Spleen (tissue), 11 donors: ENCODE measurements at regions not wholly inside any gene's neighbourhood (a gene's known extent, or its start where the extent isn't known, plus 50 kb on each side); places are given as distances from the start of the nearest gene placed in this dataset.
"Not testable (repeated sequence)": the region's sequence is repeated elsewhere in the genome, so short reads cannot be mapped to it uniquely, and the experiment has no call there.

ENCODE experiments used
- DNase-seq: peaks from one replicate; pipeline ENCODE4 v3.0.0-alpha.2; 2020
- H3K27ac ChIP-seq, 8 donors: fragments of 200-600 bp; sonication (generic) in 7 of 8; 1 replicate in 4 of 8; 2 replicates in 4 of 8; pipeline versions ENCODE4 v1.5.0 to v1.8.0; 2016 to 2021; ENCODE audit warnings: inconsistent platforms in 4 of 8, mild to moderate bottlenecking in 4 of 8, moderate library complexity in 1 of 8
- H3K27me3 ChIP-seq, 7 donors: fragments of 200-600 bp; sonication (generic) in 6 of 7; replicated peaks in 1 of 7; 1 replicate in 4 of 7; 2 replicates in 3 of 7; pipeline versions ENCODE4 v1.5.0 to v1.8.0; 2016 to 2021; ENCODE audit warnings: inconsistent platforms in 3 of 7, mild to moderate bottlenecking in 1 of 7
- H3K36me3 ChIP-seq, 6 donors: fragments of 200-600 bp; sonication (generic) in 5 of 6; 1 replicate in 4 of 6; 2 replicates in 2 of 6; pipeline versions ENCODE4 v1.5.0 to v1.8.0; 2016 to 2021; ENCODE audit warnings: inconsistent platforms in 2 of 6
- H3K4me1 ChIP-seq, 6 donors: fragments of 200-600 bp; sonication (generic) in 5 of 6; 1 replicate in 3 of 6; 2 replicates in 3 of 6; pipeline versions ENCODE4 v1.5.0 to v1.8.0; 2016 to 2021; ENCODE audit warnings: inconsistent platforms in 3 of 6
- H3K4me3 ChIP-seq, 8 donors: fragments of 200-600 bp; sonication (generic) in 7 of 8; 1 replicate in 4 of 8; 2 replicates in 4 of 8; pipeline versions ENCODE4 v1.5.0 to v1.8.0; 2016 to 2021; ENCODE audit warnings: inconsistent platforms in 4 of 8, mild to moderate bottlenecking in 4 of 8, moderate library complexity in 2 of 8
- H3K9me3 ChIP-seq, 8 donors: fragments of 200-600 bp; sonication (generic) in 7 of 8; 1 replicate in 4 of 8; 2 replicates in 4 of 8; pipeline versions ENCODE4 v1.5.0 to v1.8.0; 2016 to 2021; ENCODE audit warnings: inconsistent platforms in 4 of 8
- CTCF ChIP-seq, 11 experiments: fragments of 200-600 bp in 7 of 11; fragments of 450-650 bp in 4 of 11; sonication (generic) in 4 of 11; IDR thresholded peaks in 8 of 11; conservative IDR thresholded peaks in 3 of 11; 1 replicate in 7 of 11; 2 replicates in 4 of 11; pipeline versions ENCODE4 v1.4.0 to v1.8.0; 2016 to 2021; ENCODE audit warnings: antibody characterized with exemption in 11 of 11, inconsistent platforms in 4 of 11, mild to moderate bottlenecking in 1 of 11
- POLR2A ChIP-seq, 3 donors: fragments of 450-650 bp; IDR thresholded peaks; one replicate each; pipeline ENCODE4 v1.5.1; 2017; ENCODE audit warnings: antibody characterized with exemption in 3 of 3, mild to moderate bottlenecking in 1 of 3
- POLR2AphosphoS5 ChIP-seq, 3 donors: sonication (generic); formaldehyde crosslinking; IDR thresholded peaks; one replicate each; pipeline ENCODE4 v1.5.1; 2017; ENCODE audit warnings: antibody characterized with exemption in 3 of 3
- WGBS, 5 donors: extraction: QIAGEN DNeasy Blood & Tissue Kit in 3 of 5; methylation state at CpG; one replicate each; pipeline versions ENCODE4 v1.1.5 to v1.1.7; 2013 to 2018; 5-methylcytosine and 5-hydroxymethylcytosine counted together
- intact Hi-C: fragments of 100-400 bp; cut with DNase I; formaldehyde crosslinking; loops from one replicate; pipeline ENCODE4 v1.15.0; 2023; ENCODE audit warnings: low total_unique reads
- donor health status: healthy with polysubstance abuse.
- donor health status: DM: no; HTN: no; CAD: no; lungs with moderate emphysema.
- donor health status: DM: no; HTN: no; CAD: no.
- donor health status: Bipolar disorder and iron deficiency.
- donor health status: healthy.
- donor health status: DM: no; HTN: no; CAD: no.
- donor health status: DM: yes; HTN: yes; CAD: no.

GRCh38 chr10:30166929-30167328 is 107.5 kb upstream of the JCAD start:
- intact Hi-C loops = no loop called here
- no peaks in the 10 kb centered on the region for H3K9me3 ChIP-seq
- DNase-seq = no peak
- 86 to 96% (median 94%) methylated on average over 5 of the region's 5 CpGs for WGBS, 5 donors
- H3K36me3 ChIP-seq = no peaks in the 10 kb centered on the region
- peaks cover 0 to 45% (median 0%) of the 10 kb centered on the region in 7 donors for H3K27me3 ChIP-seq
- no peak overlapping the region for H3K4me3 ChIP-seq
- H3K4me1 ChIP-seq = no peaks in the 10 kb centered on the region
- H3K27ac ChIP-seq = no peak overlapping the region
- TF ChIP-seq POLR2A (IDR thresholded peaks at IDR 0.05) (no peak), CTCF (IDR thresholded peaks at IDR 0.05 in 8 of 11, conservative IDR thresholded peaks at IDR 0.05 in 3 of 11) (no peak), POLR2AphosphoS5 (IDR thresholded peaks at IDR 0.05) (no peak)

- DNase-seq, H3K27ac ChIP-seq, H3K9me3 ChIP-seq, intact Hi-C loops, H3K4me3 ChIP-seq, H3K36me3 ChIP-seq, H3K4me1 ChIP-seq: not testable (repeated sequence)
- H3K27me3 ChIP-seq = peaks cover 0 to 45% (median 0%) of the 10 kb centered on the region in 7 donors
- 57 to 69% (median 67%) methylated on average over 8 to 10 of the region's 10 CpGs for WGBS, 5 donors
Measured at GRCh38 chr10:30163410-30163809, 104.0 kb upstream of the JCAD start.

- intact Hi-C loops, H3K27ac ChIP-seq, H3K9me3 ChIP-seq, DNase-seq, H3K36me3 ChIP-seq, H3K4me1 ChIP-seq, H3K4me3 ChIP-seq: not testable (repeated sequence)
- H3K27me3 ChIP-seq = peaks cover 0 to 40% (median 0%) of the 10 kb centered on the region in 7 donors
- WGBS, 5 donors = 90 to 97% (median 95%) methylated on average over 2 to 25 of the region's 25 CpGs
Measured at GRCh38 chr10:30162796-30163195, 103.4 kb upstream of the JCAD start.

GRCh38 chr10:30160271-30160982 is 101.0 kb upstream of the JCAD start:
- Histone ChIP-seq H3K27me3 (peaks cover 0 to 24% (median 0%) of the 10 kb centered on the region in 7 donors), H3K4me3 (no peak overlapping the region), H3K27ac (no peak overlapping the region), H3K9me3 (peaks cover 0 to 5% (median 0%) of the 10 kb centered on the region in 8 donors), H3K4me1 (no peaks in the 10 kb centered on the region), H3K36me3 (no peaks in the 10 kb centered on the region)
- TF ChIP-seq CTCF (IDR thresholded peaks at IDR 0.05 in 8 of 11, conservative IDR thresholded peaks at IDR 0.05 in 3 of 11) (no peak), POLR2A (IDR thresholded peaks at IDR 0.05) (no peak), POLR2AphosphoS5 (IDR thresholded peaks at IDR 0.05) (no peak)
- DNase-seq = no peak
- intact Hi-C loops = no loop called here
- WGBS, 5 donors = 66 to 80% (median 71%) methylated on average over 6 of the region's 6 CpGs

GRCh38 chr10:30159614-30160013 is 100.2 kb upstream of the JCAD start:
- H3K36me3 ChIP-seq, H3K4me3 ChIP-seq, H3K4me1 ChIP-seq, DNase-seq, intact Hi-C loops, H3K27ac ChIP-seq, H3K9me3 ChIP-seq: not testable (repeated sequence)
- WGBS, 5 donors = 86 to 97% (median 93%) methylated on average over 2 of the region's 2 CpGs
- peaks cover 0 to 15% (median 0%) of the 10 kb centered on the region in 7 donors for H3K27me3 ChIP-seq
